IPS-NIHi11 (cell line): ENCODE measurements at regions not wholly inside any gene's neighbourhood (a gene's known extent, or its start where the extent isn't known, plus 50 kb on each side); places are given as distances from the start of the nearest gene placed in this dataset.
A peak's percentile ranks its signal among the peaks of the same experiment; 100 is the strongest.

Source experiments
- DNase-seq: peaks from one replicate; pipeline ENCODE4 v3.0.0; 2012; ENCODE audit warnings: mixed read lengths, low spot score

DNA sequence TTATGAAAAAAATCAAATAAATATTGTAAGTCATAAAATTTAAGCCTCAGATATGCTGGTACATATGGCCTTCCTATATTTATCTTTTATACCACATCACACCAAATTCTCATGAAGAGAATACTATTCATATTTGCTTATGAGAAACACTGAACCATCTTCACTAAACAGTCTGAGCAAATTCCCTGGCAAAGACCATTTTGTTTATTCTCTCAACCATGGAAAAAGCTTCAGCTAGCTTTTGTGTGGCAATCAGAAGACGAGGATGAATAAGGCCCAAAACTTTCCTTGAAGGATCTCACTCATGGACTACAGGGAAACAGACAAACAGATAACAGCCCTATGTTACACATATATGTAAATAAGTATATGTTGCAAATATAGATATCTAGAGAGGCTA lies 252.1 kb downstream of the TMX3 start:
- DNase-seq = no peak

DNA sequence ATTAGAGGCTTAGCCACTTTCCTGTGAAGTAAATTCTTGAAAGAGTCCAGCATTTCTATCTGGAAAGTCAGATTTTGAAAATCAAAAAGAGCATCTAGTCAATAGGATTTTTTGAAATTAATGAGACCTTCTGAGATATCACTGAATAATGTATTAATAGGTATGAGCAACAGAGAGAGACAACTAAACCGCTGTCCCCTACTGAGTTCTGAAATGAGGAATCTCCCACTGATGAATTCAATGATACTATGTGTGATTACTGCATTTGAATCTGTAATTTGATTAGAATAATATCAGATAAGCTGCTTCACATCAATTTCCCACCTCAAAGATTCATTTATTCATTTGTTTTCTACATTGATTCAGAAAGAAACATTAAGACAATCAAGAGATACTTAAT lies 252.8 kb downstream of the TMX3 start:
- DNase-seq = no peak

DNA sequence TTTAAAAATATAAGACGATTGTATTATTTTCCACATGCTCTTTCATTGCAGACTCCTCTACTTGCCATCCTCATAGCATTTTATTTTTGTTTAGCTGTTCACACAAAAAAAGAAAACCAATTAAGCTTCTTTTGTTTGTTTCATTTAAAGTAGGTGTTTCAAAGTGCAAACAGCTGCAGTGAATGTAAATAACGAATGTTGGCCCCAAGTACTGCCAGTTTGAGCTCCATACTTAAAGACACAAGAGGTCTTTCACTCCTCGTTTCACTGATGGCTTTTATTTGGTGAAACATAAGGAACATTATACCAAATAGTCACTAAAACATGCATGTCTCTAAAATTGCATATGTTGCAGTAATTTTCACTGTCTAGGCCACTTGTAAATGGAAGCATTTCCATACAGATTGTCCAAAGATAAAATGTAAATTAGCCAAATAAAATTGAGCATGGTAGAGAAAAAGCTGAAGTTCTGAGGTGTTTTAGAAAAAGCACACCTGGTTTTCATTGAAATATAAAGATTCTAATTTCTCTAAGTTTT lies 253.4 kb downstream of the TMX3 start:
- DNase-seq = no peak

DNA sequence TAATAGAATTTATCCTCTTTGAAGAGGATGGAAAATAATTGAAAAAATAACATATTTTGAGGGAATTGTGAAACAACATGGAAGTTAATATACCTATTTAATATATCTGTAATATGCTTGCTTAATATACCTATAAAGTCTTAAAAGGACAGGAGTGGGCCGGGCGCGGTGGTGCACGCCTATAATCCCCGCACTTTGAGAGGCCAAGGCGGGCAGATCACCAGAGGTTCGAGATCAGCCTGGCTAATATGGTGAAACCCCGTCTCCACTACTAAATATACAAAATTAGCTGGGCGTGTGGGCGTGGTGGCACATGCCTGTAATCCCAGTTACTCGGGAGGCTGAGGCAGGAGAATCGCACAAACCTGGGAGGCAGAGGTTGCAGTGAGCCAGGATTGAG lies 254.9 kb downstream of the TMX3 start:
- no peak for DNase-seq

DNA sequence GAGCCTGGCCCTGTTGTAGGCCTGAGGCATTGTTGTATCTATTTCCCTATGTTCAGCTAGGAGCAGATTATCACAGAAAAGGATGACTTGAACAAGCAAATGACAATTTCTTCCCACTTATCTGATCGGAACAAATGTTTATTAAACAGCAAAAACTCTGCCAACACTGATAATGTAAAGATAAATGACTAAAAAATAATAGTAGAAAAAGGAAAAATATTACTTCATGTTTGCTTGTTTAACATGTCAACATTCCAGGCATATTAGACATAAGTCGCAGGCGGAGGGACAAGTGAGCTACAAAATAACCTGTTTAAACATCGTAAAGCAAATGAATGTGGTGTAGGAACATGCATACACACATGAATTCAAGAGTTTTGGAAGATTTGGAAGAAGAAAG lies 257.9 kb downstream of the TMX3 start:
- DNase-seq = no peak

DNA sequence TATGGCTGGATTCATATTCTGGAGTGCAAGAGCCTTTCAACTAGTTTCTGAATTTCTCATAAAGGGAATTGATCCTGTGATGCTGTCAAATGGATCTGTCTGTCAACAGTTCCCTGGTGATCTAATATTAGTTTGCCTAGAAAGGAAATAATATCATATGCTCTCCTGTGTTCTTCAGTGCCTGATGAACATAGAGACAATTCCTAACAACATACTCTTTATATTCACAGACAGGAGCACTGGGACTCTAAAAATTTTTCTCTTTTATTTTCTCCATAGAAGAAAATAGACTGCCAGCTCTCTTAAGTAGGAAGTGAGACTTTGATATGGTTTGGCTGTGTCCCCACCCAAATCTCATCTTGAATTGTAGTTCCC lies 259.7 kb downstream of the TMX3 start:
- DNase-seq = no peak

DNA sequence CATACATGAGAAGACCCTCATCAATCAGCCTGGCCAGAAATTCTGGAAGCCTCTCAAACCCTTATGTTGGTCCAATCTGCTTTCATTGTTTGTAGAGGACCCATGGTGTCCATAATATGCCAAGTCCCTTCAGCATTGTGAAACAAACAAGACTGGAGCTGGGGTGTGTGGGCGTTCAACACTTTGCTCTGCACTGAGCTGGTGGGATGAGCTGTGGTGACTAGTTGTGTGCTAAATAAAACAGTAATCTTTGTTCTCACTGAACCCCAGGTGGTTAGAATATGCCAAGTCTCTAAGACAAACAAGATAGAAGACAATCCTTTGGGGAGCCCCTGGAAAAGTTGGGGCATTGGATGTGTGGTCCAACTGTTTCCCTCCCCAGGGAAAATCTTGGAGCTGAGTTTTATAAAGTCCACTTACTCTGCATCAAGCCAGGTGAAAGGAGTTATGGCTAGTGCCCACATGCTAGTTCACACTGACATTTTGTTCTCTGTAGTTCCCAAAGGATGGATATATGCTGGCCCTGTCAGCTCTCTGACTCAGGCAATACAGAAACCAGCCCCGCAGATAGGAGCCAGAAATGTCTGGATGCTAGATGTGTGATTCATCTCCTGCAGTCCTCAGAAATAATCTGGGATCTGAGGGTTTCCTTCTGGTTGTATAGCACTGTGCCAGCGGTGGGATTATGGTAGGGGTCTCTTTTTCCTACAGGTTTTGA lies 260.2 kb downstream of the TMX3 start:
- DNase-seq = no peak

DNA sequence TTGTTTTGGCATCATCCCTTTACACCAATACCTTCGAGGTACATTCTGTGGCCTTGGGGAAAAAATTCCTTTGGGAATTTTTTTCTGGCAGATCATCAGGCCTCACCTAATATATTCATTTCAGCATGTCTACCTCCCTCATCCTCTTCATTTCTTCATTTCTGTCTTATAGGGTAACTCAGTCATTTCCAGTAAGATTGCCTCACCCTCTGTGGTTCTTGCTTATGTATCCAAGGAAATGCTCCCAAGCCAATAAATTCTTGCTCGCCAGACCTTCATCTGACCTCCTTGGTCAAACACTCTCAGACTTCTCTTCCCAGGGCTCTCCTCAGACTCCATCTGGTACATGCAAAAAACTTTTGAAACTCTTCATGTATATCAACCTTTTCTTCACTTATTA lies 265.6 kb downstream of the TMX3 start:
- DNase-seq = no peak

DNA sequence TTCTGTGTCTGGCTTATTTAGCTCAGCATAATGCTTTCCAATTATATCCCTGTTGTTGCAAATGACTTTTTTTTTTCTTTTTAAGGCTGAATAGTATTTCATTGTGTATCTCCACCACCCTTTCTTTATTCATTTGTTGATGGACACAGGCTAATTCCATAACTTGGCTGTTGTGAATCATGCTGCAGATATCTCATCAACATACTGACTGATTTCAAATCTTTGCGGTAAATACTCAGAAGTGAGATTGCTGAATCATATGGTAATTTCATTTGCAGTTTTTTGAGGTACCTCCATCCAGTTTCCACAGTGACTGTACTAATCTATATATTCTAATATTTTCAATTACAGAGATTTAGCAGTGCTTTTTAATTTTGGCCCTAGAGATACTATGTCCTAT lies 266.2 kb downstream of the TMX3 start:
- DNase-seq = no peak

DNA sequence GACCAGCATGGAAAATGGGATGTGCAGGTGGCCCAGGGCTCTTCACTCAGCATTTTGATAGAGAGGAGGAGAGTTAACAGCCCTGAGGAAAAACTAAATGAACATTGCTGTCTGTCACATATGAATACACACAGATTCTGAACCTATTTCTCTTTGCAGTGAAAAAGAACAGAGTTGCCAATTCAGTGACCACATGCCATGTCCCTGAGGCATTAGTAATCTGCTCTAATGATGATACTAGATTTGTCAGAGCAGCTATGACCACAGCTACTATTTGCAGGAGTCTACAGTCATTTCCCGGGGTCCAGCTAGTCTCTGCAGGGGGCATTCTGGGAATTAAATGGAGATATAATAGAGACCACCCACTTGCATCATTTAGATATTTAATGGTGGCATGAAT lies 267.6 kb downstream of the TMX3 start:
- no peak for DNase-seq

DNA sequence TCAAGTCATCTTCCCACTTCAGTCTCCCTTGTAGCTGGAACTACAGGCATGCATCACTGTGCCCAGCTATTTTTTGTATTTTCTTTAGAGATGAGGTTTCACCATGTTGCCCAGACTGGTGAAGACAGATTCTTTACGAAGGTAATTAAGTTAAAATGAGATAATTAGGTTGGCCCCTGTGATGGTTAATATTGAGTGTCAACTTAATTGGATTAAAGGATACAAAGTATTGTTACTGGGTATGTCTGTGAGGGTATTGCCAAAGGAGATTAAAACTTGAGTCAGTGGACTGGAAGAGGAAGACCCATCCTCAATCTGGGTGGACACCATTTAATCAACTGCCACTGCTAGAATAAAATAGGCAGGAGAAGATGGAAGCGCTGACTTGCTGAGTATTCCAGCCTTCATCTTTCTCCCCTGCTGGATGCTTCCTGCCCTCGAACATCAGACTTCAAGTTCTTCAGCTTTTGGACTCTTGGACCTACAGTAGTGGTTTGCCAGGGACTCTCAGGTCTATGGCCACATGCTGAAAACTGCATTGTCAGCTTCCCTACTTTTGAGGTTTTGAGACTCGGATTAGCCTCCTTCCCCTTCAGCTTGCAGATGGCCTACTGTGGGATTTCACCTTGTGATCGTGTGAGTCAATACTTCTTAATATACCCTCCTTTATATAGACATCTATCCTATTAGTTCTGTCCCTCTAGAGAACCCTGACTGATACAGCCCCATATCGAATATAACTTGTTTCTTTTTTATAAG lies 269.1 kb downstream of the TMX3 start:
- DNase-seq = no peak

DNA sequence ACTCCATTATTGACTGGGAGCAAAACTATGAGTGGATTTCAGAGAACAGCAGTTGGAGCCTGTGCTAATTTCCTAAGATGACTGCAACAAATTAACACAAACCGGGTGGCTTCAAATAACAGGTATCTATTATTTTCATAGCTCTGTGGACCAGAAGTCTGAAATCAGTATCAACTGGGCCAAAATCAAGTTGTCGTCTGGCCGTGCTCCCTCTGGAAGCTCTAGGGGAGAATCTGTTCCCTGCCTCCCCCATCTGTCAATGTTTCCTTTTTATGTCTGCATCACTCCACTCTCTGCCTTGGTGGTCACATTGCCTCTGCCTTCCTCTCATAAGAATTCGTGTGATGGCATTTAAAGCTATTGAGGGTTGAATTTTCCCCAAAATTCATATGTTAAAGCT lies 269.8 kb downstream of the TMX3 start:
- no peak for DNase-seq

DNA sequence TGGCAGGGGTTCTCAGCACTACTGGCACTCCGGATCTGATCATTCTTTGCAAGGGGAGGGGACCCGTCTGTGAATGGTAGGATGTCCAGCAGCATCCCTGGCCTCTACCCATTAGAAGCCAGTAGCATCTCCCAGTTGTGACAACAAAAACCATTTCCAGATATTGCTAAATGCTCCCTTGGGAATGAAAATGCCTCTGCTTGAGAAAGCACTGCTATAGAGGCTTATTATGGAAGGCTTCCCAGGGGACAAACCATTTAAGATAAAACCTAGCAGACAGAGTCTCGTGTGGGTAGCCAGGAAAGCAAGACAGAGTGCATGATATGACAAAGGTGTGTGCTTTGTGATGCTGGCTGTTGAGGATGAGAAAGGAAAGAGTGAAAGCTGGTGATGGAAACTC lies 273.7 kb downstream of the TMX3 start:
- no peak for DNase-seq

DNA sequence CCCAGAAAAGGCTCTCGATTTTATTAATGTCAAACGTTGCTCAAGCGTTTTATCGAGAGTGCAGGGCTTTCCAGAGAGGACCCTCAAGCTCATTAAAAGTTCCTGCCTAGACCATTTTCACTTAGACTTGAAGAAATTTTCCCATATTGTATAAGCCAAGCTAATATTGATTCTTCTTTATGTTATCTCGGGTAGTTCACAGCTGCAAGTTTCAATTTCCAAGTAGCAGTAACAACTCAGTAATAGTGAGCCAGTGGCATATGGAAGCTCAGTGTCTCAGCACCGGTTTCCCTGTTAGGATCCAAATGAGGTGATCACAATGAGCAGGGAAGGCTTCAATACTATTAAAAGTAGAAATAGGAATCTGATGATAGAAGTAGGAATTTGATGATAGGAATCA lies 274.5 kb downstream of the TMX3 start:
- DNase-seq = no peak

DNA sequence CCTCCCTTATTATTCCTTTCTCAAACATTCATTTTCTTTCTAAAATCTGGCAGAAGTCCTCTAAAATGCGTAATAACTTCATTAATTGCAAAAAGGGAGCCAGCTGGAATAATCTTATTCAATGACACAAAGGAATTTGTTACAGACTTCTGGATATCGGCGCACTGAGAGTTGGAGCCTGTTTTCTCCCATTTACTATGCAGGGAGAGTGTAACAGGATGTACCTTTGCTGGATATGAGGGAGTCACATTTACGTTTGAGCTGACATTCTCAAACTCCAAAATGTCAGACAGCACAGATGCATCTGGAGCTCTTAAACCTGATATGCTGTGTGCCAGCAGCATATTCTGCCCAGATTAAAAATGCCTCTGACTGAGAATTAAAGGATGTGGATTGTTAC lies 275.3 kb downstream of the TMX3 start:
- no peak for DNase-seq

DNA sequence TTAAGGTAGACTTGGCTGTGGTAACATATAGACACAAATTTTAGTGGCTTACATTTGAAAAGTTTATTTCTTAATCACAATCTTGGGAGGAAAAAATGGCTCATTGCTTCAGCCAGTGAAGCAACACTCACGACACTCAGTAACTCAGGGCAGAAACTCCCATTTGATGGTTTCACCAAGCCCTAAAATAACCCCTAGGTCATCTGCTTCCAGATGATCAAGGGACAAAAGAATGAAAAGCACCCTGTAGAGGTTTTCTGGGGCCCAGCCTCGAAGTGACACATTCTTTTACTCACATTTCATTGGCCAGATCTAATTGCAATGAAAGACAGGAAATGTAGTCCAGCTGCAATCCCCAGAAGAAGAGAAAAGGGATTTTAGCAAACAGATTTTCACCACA lies 275.9 kb downstream of the TMX3 start:
- peak; percentile 33 for DNase-seq

DNA sequence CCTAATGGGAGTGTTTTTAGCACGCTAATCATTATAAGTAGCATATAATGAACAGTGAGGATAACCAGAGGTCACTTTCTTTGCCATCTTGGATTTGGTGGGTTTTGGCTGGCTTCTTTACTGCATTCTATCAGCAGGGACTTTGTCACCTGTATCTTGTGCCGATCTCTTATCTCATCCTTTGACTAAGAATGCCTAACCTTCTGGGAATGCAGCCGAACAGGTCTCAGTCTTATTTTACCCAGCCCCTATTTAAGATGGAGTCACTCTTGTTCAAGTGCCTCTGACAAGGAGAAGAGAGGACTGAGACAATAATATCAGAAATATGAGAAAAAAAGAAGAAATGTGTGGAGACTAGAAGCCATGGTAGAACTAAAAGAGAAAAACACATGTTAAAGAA lies 276.4 kb downstream of the TMX3 start:
- DNase-seq = no peak

DNA sequence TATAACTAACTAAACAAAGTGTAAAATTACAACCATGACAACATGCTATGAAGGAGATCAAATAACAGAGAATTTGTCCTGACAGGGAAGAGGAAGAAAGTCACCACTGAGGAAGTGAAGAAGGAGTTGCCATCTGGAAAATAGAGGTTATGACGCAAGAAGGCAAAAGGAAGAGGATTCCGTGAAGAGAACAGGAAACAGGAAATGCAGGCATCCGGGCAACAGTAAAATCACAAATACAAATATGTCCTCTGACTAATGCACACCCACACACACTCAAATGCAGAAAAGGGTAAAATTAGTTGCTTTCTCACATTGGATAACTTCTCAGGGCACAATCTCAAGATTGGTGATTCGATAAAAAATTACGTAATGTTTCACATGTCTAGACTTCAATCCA lies 278.4 kb downstream of the TMX3 start:
- DNase-seq = no peak

DNA sequence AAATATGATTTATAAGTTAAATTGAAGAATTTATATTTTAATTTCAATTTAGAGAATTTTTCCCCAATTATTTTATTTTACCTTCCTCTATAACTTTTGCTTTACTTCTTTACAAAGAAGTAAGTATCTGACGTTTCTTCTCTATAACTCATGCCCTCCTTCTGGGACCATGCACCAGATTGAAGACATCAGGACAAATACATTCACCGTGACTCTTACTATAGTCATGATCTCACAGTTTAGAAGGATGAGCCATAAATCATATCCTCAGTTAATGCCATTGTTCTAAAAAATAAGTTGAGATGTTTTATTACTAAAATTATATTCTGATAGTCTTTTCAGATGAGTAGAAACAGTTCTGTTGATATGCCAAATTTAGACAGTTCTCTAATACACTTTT lies 279.3 kb downstream of the TMX3 start:
- DNase-seq = no peak

DNA sequence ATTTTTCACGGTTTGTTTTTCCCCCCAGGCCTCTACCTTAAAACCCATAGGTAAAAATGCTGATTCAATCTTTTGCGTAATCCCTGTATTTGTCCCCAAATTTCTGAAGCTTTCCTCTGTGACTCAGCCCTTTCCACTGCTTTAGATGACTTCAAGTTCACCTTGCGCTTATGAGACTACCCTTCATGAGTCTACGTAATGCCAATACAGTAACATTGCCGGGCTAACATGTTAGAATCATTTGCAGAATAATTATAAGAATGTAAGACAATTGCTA lies 283.0 kb downstream of the TMX3 start:
- DNase-seq = no peak

DNA sequence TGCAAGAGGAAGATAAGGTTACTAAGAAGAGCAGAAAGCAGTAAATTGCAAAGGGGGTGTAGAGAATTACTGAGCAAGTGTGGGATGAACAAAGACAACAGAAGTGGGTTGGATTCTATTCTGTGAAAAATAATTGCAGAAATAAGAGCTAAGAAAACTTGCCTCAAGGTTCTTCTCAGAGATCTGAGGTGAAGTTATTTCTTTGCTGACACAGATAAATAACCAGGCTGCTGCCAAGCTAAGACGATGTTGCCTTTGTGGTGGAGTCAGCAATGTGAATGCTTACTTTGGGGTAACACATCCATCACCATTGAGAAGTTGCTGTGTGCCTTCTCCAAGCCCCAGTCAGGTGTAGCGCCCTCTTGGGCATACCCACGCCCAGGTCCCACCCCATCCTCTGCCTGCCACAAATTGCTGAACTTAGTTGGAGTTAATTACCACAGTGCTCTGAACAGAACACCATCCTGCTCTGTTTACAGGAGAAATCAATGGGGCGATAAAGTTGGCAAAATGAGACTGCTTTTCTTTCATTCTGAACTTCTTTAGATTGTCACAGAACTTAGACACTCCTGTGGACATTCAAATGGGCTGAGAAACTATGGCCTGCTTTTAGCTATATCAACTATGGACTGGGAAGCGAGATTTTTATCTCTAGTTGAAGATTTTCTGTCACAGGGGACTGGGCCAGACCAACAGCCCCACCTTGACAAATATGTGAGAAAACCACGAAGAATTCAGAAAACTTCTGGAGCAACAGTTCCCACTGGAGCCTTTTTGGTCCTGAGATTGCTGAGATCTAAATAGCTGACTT lies 283.6 kb downstream of the TMX3 start:
- DNase-seq = no peak

DNA sequence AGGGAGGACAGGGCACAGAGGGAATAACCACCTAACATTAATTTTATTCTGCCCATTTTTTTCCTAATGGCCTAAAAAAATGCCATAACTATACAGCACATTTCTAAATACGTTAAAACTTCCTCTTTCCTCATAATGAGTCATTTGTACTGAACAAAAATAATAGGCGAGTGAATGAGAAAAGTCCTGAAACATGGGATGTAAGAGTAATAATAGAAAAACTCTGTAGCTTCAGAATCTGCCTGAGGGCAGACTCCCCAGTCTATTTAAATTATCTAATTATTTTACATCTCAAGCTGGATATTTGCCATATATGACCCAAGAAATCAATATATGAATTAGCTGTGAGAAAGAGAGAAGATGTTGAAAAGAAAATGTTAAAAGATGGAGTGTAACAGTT lies 285.1 kb downstream of the TMX3 start:
- no peak for DNase-seq

DNA sequence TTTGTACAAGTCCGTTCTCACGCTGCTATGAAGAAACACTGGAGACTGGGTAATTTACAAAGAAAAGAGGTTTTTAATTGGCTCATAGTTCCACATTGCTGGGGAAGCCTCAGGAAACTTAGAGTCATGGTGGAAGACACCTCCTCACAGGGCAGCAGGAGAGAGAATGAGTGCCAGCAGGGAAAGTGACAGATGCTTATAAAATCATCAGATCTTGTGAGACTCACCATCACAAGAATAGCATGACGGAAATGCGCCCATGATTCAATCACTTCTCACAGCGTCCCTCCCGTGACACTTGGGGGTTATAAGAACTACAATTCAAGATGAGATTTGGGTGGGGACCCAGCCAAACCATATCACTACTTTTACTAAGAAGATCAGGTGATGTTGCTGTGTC lies 285.8 kb downstream of the TMX3 start:
- DNase-seq = no peak
